HG02981 (cell line): ENCODE measurements at regions not wholly inside any gene's neighbourhood (a gene's known extent, or its start where the extent isn't known, plus 50 kb on each side); places are given as distances from the start of the nearest gene placed in this dataset.
"Not testable (repeated sequence)": the region's sequence is repeated elsewhere in the genome, so short reads cannot be mapped to it uniquely, and the experiment has no call there.

Experiments used
- ATAC-seq: cut with Tn5 transposase; IDR thresholded peaks from one replicate; pipeline ENCODE4 v1.9.1; 2021; ENCODE audit warnings: mild to moderate bottlenecking, moderate library complexity; ENCODE audit not compliant: unreplicated experiment

- not testable (repeated sequence) for ATAC-seq
These were observed 501.2 kb upstream of the DPH6 start for GRCh38 chr15:36047018-36047716.

GRCh38 chr15:36050899-36051298, 504.9 kb upstream of the DPH6 start:
- ATAC-seq: no peak

- not testable (repeated sequence) for ATAC-seq
These were observed 506.7 kb upstream of the DPH6 start for GRCh38 chr15:36052641-36053040.

GRCh38 chr15:36053746-36054145, 507.8 kb upstream of the DPH6 start:
- no peak for ATAC-seq

GRCh38 chr15:36059596-36059995, 513.6 kb upstream of the DPH6 start:
- no peak for ATAC-seq

- ATAC-seq: no peak
These were observed 516.4 kb upstream of the DPH6 start for GRCh38 chr15:36062357-36062756.

- no peak for ATAC-seq
These were observed 512.7 kb upstream of the CDIN1 start for GRCh38 chr15:36066757-36067156.

GRCh38 chr15:36067483-36068274, 511.7 kb upstream of the CDIN1 start:
- ATAC-seq: no peak

- ATAC-seq: no peak
These were observed 504.1 kb upstream of the CDIN1 start for GRCh38 chr15:36075333-36075732.

GRCh38 chr15:36079021-36079420, 500.4 kb upstream of the CDIN1 start:
- no peak for ATAC-seq

GRCh38 chr15:36080759-36081158, 498.7 kb upstream of the CDIN1 start:
- no peak for ATAC-seq

GRCh38 chr15:36090286-36090946, 489.0 kb upstream of the CDIN1 start:
- no peak for ATAC-seq

GRCh38 chr15:36106640-36107335, 472.6 kb upstream of the CDIN1 start:
- ATAC-seq: no peak

GRCh38 chr15:36108541-36108940, 470.9 kb upstream of the CDIN1 start:
- no peak for ATAC-seq

GRCh38 chr15:36109943-36110658, 469.3 kb upstream of the CDIN1 start:
- ATAC-seq: no peak

GRCh38 chr15:36110659-36110993, 468.8 kb upstream of the CDIN1 start:
- ATAC-seq: no peak

- no peak for ATAC-seq
These were observed 462.1 kb upstream of the CDIN1 start for GRCh38 chr15:36117296-36117787.

- ATAC-seq: no peak
These were observed 453.2 kb upstream of the CDIN1 start for GRCh38 chr15:36126194-36126593.

- ATAC-seq: no peak
These were observed 448.6 kb upstream of the CDIN1 start for GRCh38 chr15:36130641-36131310.

- ATAC-seq: no peak
These were observed 445.7 kb upstream of the CDIN1 start for GRCh38 chr15:36133742-36134141.
